ENCODE measurements at regions not wholly inside any gene's neighbourhood (a gene's known extent, or its start where the extent isn't known, plus 50 kb on each side); places are given as distances from the start of the nearest gene placed in this dataset.

DNA sequence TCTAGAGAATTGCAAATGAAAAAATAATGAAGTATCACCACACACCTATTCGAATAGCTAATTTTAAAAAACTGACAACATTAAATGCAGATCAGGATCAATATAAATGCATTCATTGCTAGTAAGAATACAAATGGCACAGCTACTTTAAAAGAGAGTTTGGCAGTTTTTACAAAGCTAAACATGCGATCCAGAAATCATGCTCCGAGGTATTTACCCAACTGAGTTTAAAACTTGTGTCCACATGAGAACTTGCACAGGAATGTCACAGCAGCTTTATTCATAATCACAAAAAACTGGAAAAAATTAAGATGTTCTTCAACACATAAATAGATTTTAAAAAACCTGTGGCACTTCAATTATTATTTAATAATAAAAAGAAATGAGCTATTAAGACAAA lies 345.5 kb upstream of the TRPC7 start:
- TF ChIP-seq, protein P1, sequence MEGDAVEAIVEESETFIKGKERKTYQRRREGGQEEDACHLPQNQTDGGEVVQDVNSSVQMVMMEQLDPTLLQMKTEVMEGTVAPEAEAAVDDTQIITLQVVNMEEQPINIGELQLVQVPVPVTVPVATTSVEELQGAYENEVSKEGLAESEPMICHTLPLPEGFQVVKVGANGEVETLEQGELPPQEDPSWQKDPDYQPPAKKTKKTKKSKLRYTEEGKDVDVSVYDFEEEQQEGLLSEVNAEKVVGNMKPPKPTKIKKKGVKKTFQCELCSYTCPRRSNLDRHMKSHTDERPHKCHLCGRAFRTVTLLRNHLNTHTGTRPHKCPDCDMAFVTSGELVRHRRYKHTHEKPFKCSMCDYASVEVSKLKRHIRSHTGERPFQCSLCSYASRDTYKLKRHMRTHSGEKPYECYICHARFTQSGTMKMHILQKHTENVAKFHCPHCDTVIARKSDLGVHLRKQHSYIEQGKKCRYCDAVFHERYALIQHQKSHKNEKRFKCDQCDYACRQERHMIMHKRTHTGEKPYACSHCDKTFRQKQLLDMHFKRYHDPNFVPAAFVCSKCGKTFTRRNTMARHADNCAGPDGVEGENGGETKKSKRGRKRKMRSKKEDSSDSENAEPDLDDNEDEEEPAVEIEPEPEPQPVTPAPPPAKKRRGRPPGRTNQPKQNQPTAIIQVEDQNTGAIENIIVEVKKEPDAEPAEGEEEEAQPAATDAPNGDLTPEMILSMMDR (IDR thresholded peaks at IDR 0.05 in 4 of 5, conservative IDR thresholded peaks at IDR 0.05 in 1 of 5), result no peak
- no peak for TF ChIP-seq POLR2A (IDR thresholded peaks at IDR 0.05)
